ENCODE measurements at regions not wholly inside any gene's neighbourhood (a gene's known extent, or its start where the extent isn't known, plus 50 kb on each side); places are given as distances from the start of the nearest gene placed in this dataset.
"Not testable (repeated sequence)": the region's sequence is repeated elsewhere in the genome, so short reads cannot be mapped to it uniquely, and the experiment has no call there.

- Mint-ChIP-seq H3K27me3 (peaks cover 5% of the 10 kb centered on the region), H3K36me3 (ENCODE audit: low read depth) (no peaks in the 10 kb centered on the region), H3K4me1 (ENCODE audit: low read depth) (no peaks in the 10 kb centered on the region), H3K27ac (no peak overlapping the region), H3K4me3 (no peak overlapping the region), H3K9me3 (no peaks in the 10 kb centered on the region)
- intact Hi-C loops (cut with micrococcal nuclease) = no loop called here
Observed at GRCh38 chr10:125262920-125263319, 102.6 kb upstream of the CTBP2 start.

- H3K4me1 Mint-ChIP-seq (ENCODE audit: low read depth) = no peaks in the 10 kb centered on the region
- no peaks in the 10 kb centered on the region for H3K36me3 Mint-ChIP-seq (ENCODE audit: low read depth)
- intact Hi-C loops (cut with micrococcal nuclease) = no loop called here
- H3K27me3 Mint-ChIP-seq = peaks cover 5% of the 10 kb centered on the region
- H3K4me3 Mint-ChIP-seq = no peak overlapping the region
- no peaks in the 10 kb centered on the region for H3K9me3 Mint-ChIP-seq
- no peak overlapping the region for H3K27ac Mint-ChIP-seq
Observed at GRCh38 chr10:125262409-125262808, 102.0 kb upstream of the CTBP2 start.

- peaks cover 5% of the 10 kb centered on the region for H3K27me3 Mint-ChIP-seq
- no peak overlapping the region for H3K4me3 Mint-ChIP-seq
- no peaks in the 10 kb centered on the region for H3K9me3 Mint-ChIP-seq
- no peak overlapping the region for H3K27ac Mint-ChIP-seq
- intact Hi-C loops (cut with micrococcal nuclease) = no loop called here
- no peaks in the 10 kb centered on the region for H3K36me3 Mint-ChIP-seq (ENCODE audit: low read depth)
- H3K4me1 Mint-ChIP-seq (ENCODE audit: low read depth) = no peaks in the 10 kb centered on the region
Observed at GRCh38 chr10:125261491-125262186, 101.3 kb upstream of the CTBP2 start.

- H3K27me3 Mint-ChIP-seq = peaks cover 5% of the 10 kb centered on the region
- H3K27ac Mint-ChIP-seq = no peak overlapping the region
- no peak overlapping the region for H3K4me3 Mint-ChIP-seq
- no peaks in the 10 kb centered on the region for H3K36me3 Mint-ChIP-seq (ENCODE audit: low read depth)
- intact Hi-C loops (cut with micrococcal nuclease) = no loop called here
- H3K9me3 Mint-ChIP-seq = no peaks in the 10 kb centered on the region
- H3K4me1 Mint-ChIP-seq (ENCODE audit: low read depth) = no peaks in the 10 kb centered on the region
Observed at GRCh38 chr10:125260260-125260659, 99.9 kb upstream of the CTBP2 start.

- peaks cover 4% of the 10 kb centered on the region for H3K27me3 Mint-ChIP-seq
- H3K27ac Mint-ChIP-seq = no peak overlapping the region
- no peaks in the 10 kb centered on the region for H3K36me3 Mint-ChIP-seq (ENCODE audit: low read depth)
- H3K9me3 Mint-ChIP-seq = no peaks in the 10 kb centered on the region
- intact Hi-C loops (cut with micrococcal nuclease) = no loop called here
- no peak overlapping the region for H3K4me3 Mint-ChIP-seq
- no peaks in the 10 kb centered on the region for H3K4me1 Mint-ChIP-seq (ENCODE audit: low read depth)
Observed at GRCh38 chr10:125259651-125260050, 99.3 kb upstream of the CTBP2 start.

- Mint-ChIP-seq H3K36me3 (ENCODE audit: low read depth) (no peaks in the 10 kb centered on the region), H3K4me1 (ENCODE audit: low read depth) (no peaks in the 10 kb centered on the region), H3K27ac (no peak overlapping the region), H3K9me3 (no peaks in the 10 kb centered on the region), H3K27me3 (peaks cover 4% of the 10 kb centered on the region), H3K4me3 (no peak overlapping the region)
- intact Hi-C loops (cut with micrococcal nuclease) = no loop called here
Observed at GRCh38 chr10:125258676-125259075, 98.3 kb upstream of the CTBP2 start.

GRCh38 chr10:125257521-125258108, 97.3 kb upstream of the CTBP2 start:
- Mint-ChIP-seq H3K9me3 (peaks cover 10% of the 10 kb centered on the region), H3K27ac (no peak overlapping the region), H3K4me1 (ENCODE audit: low read depth) (no peaks in the 10 kb centered on the region), H3K27me3 (peaks cover 4% of the 10 kb centered on the region), H3K4me3 (no peak overlapping the region), H3K36me3 (ENCODE audit: low read depth) (no peaks in the 10 kb centered on the region)
- intact Hi-C loops (cut with micrococcal nuclease) = no loop called here

- H3K36me3 Mint-ChIP-seq (ENCODE audit: low read depth) = no peaks in the 10 kb centered on the region
- no peaks in the 10 kb centered on the region for H3K4me1 Mint-ChIP-seq (ENCODE audit: low read depth)
- peaks cover 11% of the 10 kb centered on the region for H3K9me3 Mint-ChIP-seq
- H3K4me3 Mint-ChIP-seq = no peak overlapping the region
- intact Hi-C loops (cut with micrococcal nuclease) = no loop called here
- H3K27ac Mint-ChIP-seq = no peak overlapping the region
- H3K27me3 Mint-ChIP-seq = peaks cover 4% of the 10 kb centered on the region
Observed at GRCh38 chr10:125256026-125256425, 95.7 kb upstream of the CTBP2 start.

- no peaks in the 10 kb centered on the region for H3K4me1 Mint-ChIP-seq (ENCODE audit: low read depth)
- intact Hi-C loops (cut with micrococcal nuclease) = no loop called here
- H3K4me3 Mint-ChIP-seq = no peak overlapping the region
- peaks cover 11% of the 10 kb centered on the region for H3K9me3 Mint-ChIP-seq
- H3K27me3 Mint-ChIP-seq = no peaks in the 10 kb centered on the region
- H3K27ac Mint-ChIP-seq = no peak overlapping the region
- no peaks in the 10 kb centered on the region for H3K36me3 Mint-ChIP-seq (ENCODE audit: low read depth)
Observed at GRCh38 chr10:125252937-125253336, 92.6 kb upstream of the CTBP2 start.

- peaks cover 11% of the 10 kb centered on the region for H3K9me3 Mint-ChIP-seq
- H3K4me1 Mint-ChIP-seq (ENCODE audit: low read depth); H3K27me3 Mint-ChIP-seq; H3K27ac Mint-ChIP-seq; intact Hi-C loops (cut with micrococcal nuclease); H3K36me3 Mint-ChIP-seq (ENCODE audit: low read depth); H3K4me3 Mint-ChIP-seq: not testable (repeated sequence)
Observed at GRCh38 chr10:125250834-125251233, 90.5 kb upstream of the CTBP2 start.

GRCh38 chr10:125249948-125250347, 89.6 kb upstream of the CTBP2 start:
- Mint-ChIP-seq H3K4me1 (ENCODE audit: low read depth) (no peaks in the 10 kb centered on the region), H3K27ac (no peak overlapping the region), H3K4me3 (no peak overlapping the region), H3K27me3 (peaks cover 4% of the 10 kb centered on the region), H3K9me3 (peaks cover 11% of the 10 kb centered on the region), H3K36me3 (ENCODE audit: low read depth) (no peaks in the 10 kb centered on the region)
- intact Hi-C loops (cut with micrococcal nuclease) = no loop called here

- Mint-ChIP-seq H3K27me3 (peaks cover 7% of the 10 kb centered on the region), H3K27ac (no peak overlapping the region), H3K36me3 (ENCODE audit: low read depth) (no peaks in the 10 kb centered on the region), H3K4me3 (no peak overlapping the region), H3K9me3 (peaks cover 10% of the 10 kb centered on the region), H3K4me1 (ENCODE audit: low read depth) (no peaks in the 10 kb centered on the region)
- intact Hi-C loops (cut with micrococcal nuclease) = no loop called here
Observed at GRCh38 chr10:125248489-125248888, 88.1 kb upstream of the CTBP2 start.

- no peaks in the 10 kb centered on the region for H3K36me3 Mint-ChIP-seq (ENCODE audit: low read depth)
- intact Hi-C loops (cut with micrococcal nuclease) = no loop called here
- no peak overlapping the region for H3K27ac Mint-ChIP-seq
- peaks cover 7% of the 10 kb centered on the region for H3K27me3 Mint-ChIP-seq
- no peak overlapping the region for H3K4me3 Mint-ChIP-seq
- no peaks in the 10 kb centered on the region for H3K4me1 Mint-ChIP-seq (ENCODE audit: low read depth)
- peaks cover 1% of the 10 kb centered on the region for H3K9me3 Mint-ChIP-seq
Observed at GRCh38 chr10:125247576-125247975, 87.2 kb upstream of the CTBP2 start.

GRCh38 chr10:125243532-125244253, 83.3 kb upstream of the CTBP2 start:
- intact Hi-C loops (cut with micrococcal nuclease) = no loop called here
- Mint-ChIP-seq H3K27me3 (peaks cover 9% of the 10 kb centered on the region), H3K4me3 (no peak overlapping the region), H3K36me3 (ENCODE audit: low read depth) (no peaks in the 10 kb centered on the region), H3K9me3 (peaks cover 9% of the 10 kb centered on the region), H3K4me1 (ENCODE audit: low read depth) (no peaks in the 10 kb centered on the region), H3K27ac (no peak overlapping the region)

All from dendritic cell treated with granulocyte-macrophage colony-stimulating factor and Interleukin-4, amounts not matched to agents 40 ng/mL and 50 ng/mL, for 4 days (primary cell).